Natural killer cell treated with Interleukin-12 subunit alpha and Interleukin-12 subunit beta and Interleukin-15 and Interleukin-18, amount 100 ng/mL, for 72 hours (primary cell): ENCODE measurements at regions not wholly inside any gene's neighbourhood (a gene's known extent, or its start where the extent isn't known, plus 50 kb on each side); places are given as distances from the start of the nearest gene placed in this dataset.
"Not testable (repeated sequence)": the region's sequence is repeated elsewhere in the genome, so short reads cannot be mapped to it uniquely, and the experiment has no call there.

Source experiments
- ATAC-seq, 2 donors: fragments of 150-1000 bp; cut with Tn5 transposase in 1 of 2; sonication (Bioruptor Pico), chemical (Tn5 transposase) in 1 of 2; 2 replicates each; pipeline ENCODE4 v1.10.0; 2021
- DNase-seq: peaks from one replicate; pipeline ENCODE4 v3.0.0; 2022; ENCODE audit warnings: low spot score
- H3K27ac Mint-ChIP-seq, 2 donors: 1 replicate in 1 of 2; 2 replicates in 1 of 2; pipeline ENCODE4 v1.8.0; 2022; ENCODE audit warnings: mixed read lengths in 2 of 2, mild to moderate bottlenecking in 1 of 2, moderate library complexity in 1 of 2
- H3K27me3 Mint-ChIP-seq, 2 donors: 1 replicate in 1 of 2; 2 replicates in 1 of 2; pipeline ENCODE4 v1.8.0; 2022; ENCODE audit warnings: mixed read lengths in 2 of 2
- H3K36me3 Mint-ChIP-seq: one replicate; pipeline ENCODE4 v1.8.0; 2022; ENCODE audit warnings: mixed read lengths
- H3K4me1 Mint-ChIP-seq, 2 donors: 1 replicate in 1 of 2; 2 replicates in 1 of 2; pipeline ENCODE4 v1.8.0; 2022; ENCODE audit warnings: low read depth in 2 of 2, mixed read lengths in 2 of 2, mild to moderate bottlenecking in 1 of 2
- H3K4me3 Mint-ChIP-seq: one replicate; pipeline ENCODE4 v1.8.0; 2022; ENCODE audit warnings: mixed read lengths
- H3K9me3 Mint-ChIP-seq: 2 replicates; pipeline ENCODE4 v1.8.0; 2022; ENCODE audit warnings: mixed read lengths

GRCh38 chr4:186826846-186827533, 103.3 kb upstream of the FAT1 start:
- H3K27ac Mint-ChIP-seq = no peak overlapping the region
- no peaks in the 10 kb centered on the region for H3K4me1 Mint-ChIP-seq
- peaks cover 8% of the 10 kb centered on the region for H3K36me3 Mint-ChIP-seq
- no peak overlapping the region for H3K4me3 Mint-ChIP-seq
- H3K27me3 Mint-ChIP-seq = no peaks in the 10 kb centered on the region
- no peak for DNase-seq
- H3K9me3 Mint-ChIP-seq = peaks cover 16% of the 10 kb centered on the region
- ATAC-seq = no peak

DNA sequence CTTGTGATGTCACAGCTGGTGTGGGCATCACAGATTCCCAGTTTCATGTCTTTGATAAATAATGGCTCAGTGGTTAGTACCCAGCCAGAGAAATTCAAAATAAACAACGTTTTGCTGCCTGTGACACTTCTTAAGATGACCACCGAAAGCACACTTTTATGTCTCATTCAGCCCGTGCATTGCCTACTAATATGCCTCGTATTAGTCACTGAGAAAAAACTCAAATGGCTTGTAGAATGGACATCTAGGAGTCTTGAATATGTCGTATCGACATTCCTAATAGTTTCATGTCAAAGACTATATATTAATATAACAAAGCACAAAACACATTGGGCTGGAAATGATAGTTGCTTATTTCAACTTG, 103.9 kb upstream of the FAT1 start:
- H3K9me3 Mint-ChIP-seq = peaks cover 16% of the 10 kb centered on the region
- no peaks in the 10 kb centered on the region for H3K27me3 Mint-ChIP-seq
- DNase-seq (no peak), ATAC-seq (no peak)
- peaks cover 8% of the 10 kb centered on the region for H3K36me3 Mint-ChIP-seq
- H3K4me3 Mint-ChIP-seq = no peak overlapping the region
- no peaks in the 10 kb centered on the region for H3K4me1 Mint-ChIP-seq
- no peak overlapping the region for H3K27ac Mint-ChIP-seq

- ATAC-seq (no peak), DNase-seq (no peak)
- peaks cover 8% of the 10 kb centered on the region for H3K36me3 Mint-ChIP-seq
- peaks cover 18% of the 10 kb centered on the region for H3K9me3 Mint-ChIP-seq
- H3K4me1 Mint-ChIP-seq = no peaks in the 10 kb centered on the region
- H3K27ac Mint-ChIP-seq = no peak overlapping the region
- no peak overlapping the region for H3K4me3 Mint-ChIP-seq
- no peaks in the 10 kb centered on the region for H3K27me3 Mint-ChIP-seq
Observed at GRCh38 chr4:186829097-186829496, 105.4 kb upstream of the FAT1 start.

- Mint-ChIP-seq H3K4me3 (no peak overlapping the region), H3K9me3 (peaks cover 23% of the 10 kb centered on the region), H3K27ac (no peak overlapping the region), H3K4me1 (no peaks in the 10 kb centered on the region), H3K36me3 (peaks cover 8% of the 10 kb centered on the region), H3K27me3 (no peaks in the 10 kb centered on the region)
- ATAC-seq (no peak), DNase-seq (no peak)
Observed at GRCh38 chr4:186829740-186830449, 106.2 kb upstream of the FAT1 start.

DNA sequence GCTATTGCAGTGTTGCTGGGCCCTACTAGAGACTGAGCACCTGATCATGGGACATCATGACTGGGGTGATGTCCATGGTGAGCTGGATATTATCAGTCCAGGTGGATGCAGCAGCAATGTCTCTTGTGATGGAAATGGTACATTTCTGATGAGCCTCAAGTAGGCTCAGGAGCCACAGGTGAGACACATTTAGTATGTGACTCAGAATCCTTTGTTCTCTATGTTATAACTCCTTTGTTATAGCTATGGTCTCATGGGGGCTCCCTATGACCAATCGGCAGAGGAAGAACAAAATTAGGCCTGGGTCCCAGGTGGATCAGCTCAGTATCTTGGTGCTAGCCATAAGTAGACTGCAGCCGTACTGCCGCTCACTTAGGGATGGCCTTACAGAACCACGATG, 107.9 kb upstream of the FAT1 start:
- DNase-seq = no peak
- Mint-ChIP-seq H3K4me1 (no peaks in the 10 kb centered on the region), H3K9me3 (peaks cover 24% of the 10 kb centered on the region), H3K36me3 (peaks cover 8% of the 10 kb centered on the region), H3K27ac (no peak overlapping the region), H3K27me3 (no peaks in the 10 kb centered on the region), H3K4me3 (no peak overlapping the region)
- no peak for ATAC-seq

GRCh38 chr4:186832906-186833305, 109.2 kb upstream of the FAT1 start:
- Mint-ChIP-seq H3K4me3 (no peak overlapping the region), H3K27me3 (no peaks in the 10 kb centered on the region), H3K9me3 (peaks cover 26% of the 10 kb centered on the region), H3K27ac (no peak overlapping the region), H3K36me3 (peaks cover 8% of the 10 kb centered on the region), H3K4me1 (no peaks in the 10 kb centered on the region)
- ATAC-seq = no peak
- no peak for DNase-seq

- H3K4me3 Mint-ChIP-seq, H3K36me3 Mint-ChIP-seq, H3K27me3 Mint-ChIP-seq, DNase-seq, H3K27ac Mint-ChIP-seq, ATAC-seq, H3K4me1 Mint-ChIP-seq: not testable (repeated sequence)
- H3K9me3 Mint-ChIP-seq = peaks cover 16% of the 10 kb centered on the region
Observed at GRCh38 chr4:186837463-186837862, 113.8 kb upstream of the FAT1 start.

DNA sequence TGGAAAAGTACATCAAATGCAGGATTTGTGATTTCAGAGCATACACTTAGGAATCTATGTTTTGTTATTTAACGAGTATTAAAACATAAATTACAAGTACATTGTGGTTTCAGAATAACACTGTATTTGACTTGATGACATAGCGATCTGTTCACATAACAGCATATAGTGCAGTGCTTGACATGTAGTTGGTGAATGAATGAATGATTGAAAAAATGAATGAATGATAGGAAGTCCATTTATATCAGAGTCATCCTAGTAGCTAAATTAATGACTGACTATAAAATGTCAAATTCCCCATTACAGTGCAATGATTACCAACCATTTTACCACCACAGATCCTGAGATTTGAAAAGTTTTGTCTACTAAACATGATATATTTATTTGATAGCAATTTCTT, 114.6 kb upstream of the FAT1 start:
- no peak overlapping the region for H3K27ac Mint-ChIP-seq
- no peaks in the 10 kb centered on the region for H3K4me1 Mint-ChIP-seq
- H3K27me3 Mint-ChIP-seq = no peaks in the 10 kb centered on the region
- H3K9me3 Mint-ChIP-seq = peaks cover 12% of the 10 kb centered on the region
- H3K36me3 Mint-ChIP-seq = no peaks in the 10 kb centered on the region
- DNase-seq (no peak), ATAC-seq (no peak)
- no peak overlapping the region for H3K4me3 Mint-ChIP-seq

GRCh38 chr4:186839122-186840037, 115.7 kb upstream of the FAT1 start:
- H3K27me3 Mint-ChIP-seq = no peaks in the 10 kb centered on the region
- H3K4me1 Mint-ChIP-seq = no peaks in the 10 kb centered on the region
- no peaks in the 10 kb centered on the region for H3K36me3 Mint-ChIP-seq
- ATAC-seq (no peak), DNase-seq (no peak)
- H3K4me3 Mint-ChIP-seq = no peak overlapping the region
- peaks cover 9% of the 10 kb centered on the region for H3K9me3 Mint-ChIP-seq
- no peak overlapping the region for H3K27ac Mint-ChIP-seq

GRCh38 chr4:186840222-186840701, 116.6 kb upstream of the FAT1 start:
- Mint-ChIP-seq H3K27ac (no peak overlapping the region), H3K4me3 (no peak overlapping the region), H3K9me3 (peaks cover 7% of the 10 kb centered on the region), H3K4me1 (no peaks in the 10 kb centered on the region), H3K36me3 (no peaks in the 10 kb centered on the region), H3K27me3 (no peaks in the 10 kb centered on the region)
- ATAC-seq (no peak), DNase-seq (no peak)

DNA sequence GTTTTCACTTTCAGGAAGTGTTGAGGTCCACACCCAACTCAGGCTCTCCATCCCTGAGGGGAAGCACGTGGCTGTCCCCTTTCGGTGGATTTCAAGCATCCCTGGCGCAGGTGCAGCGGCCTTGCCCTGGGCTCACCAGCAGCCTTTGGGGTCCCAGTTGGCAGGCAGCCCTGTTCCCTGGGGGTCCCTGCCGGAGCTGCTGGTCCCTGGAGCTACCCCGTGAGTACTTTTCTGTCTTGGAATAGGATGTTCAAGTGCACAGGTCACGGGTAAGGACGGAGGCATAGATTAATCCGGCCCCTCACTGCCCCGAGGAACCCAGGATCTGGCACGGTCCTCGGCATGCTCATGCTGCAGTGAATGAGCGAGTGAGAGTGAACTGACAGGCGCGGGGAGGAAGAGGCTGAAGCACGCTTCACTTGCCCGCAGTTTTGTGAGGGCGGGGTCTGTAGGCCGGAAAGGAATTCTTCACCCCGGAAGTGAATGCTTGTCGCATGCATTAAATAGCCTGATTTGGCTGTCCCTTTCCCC, 117.2 kb upstream of the FAT1 start:
- no peaks in the 10 kb centered on the region for H3K4me1 Mint-ChIP-seq
- no peak for ATAC-seq
- no peaks in the 10 kb centered on the region for H3K27me3 Mint-ChIP-seq
- H3K27ac Mint-ChIP-seq = no peak overlapping the region
- H3K9me3 Mint-ChIP-seq = peaks cover 7% of the 10 kb centered on the region
- H3K4me3 Mint-ChIP-seq = no peak overlapping the region
- DNase-seq = no peak
- no peaks in the 10 kb centered on the region for H3K36me3 Mint-ChIP-seq

GRCh38 chr4:186844059-186844681, 120.5 kb upstream of the FAT1 start:
- DNase-seq (no peak), ATAC-seq (no peak)
- no peaks in the 10 kb centered on the region for H3K27me3 Mint-ChIP-seq
- H3K4me1 Mint-ChIP-seq = no peaks in the 10 kb centered on the region
- H3K27ac Mint-ChIP-seq = no peak overlapping the region
- no peaks in the 10 kb centered on the region for H3K36me3 Mint-ChIP-seq
- H3K9me3 Mint-ChIP-seq = peaks cover 5% of the 10 kb centered on the region
- no peak overlapping the region for H3K4me3 Mint-ChIP-seq

DNA sequence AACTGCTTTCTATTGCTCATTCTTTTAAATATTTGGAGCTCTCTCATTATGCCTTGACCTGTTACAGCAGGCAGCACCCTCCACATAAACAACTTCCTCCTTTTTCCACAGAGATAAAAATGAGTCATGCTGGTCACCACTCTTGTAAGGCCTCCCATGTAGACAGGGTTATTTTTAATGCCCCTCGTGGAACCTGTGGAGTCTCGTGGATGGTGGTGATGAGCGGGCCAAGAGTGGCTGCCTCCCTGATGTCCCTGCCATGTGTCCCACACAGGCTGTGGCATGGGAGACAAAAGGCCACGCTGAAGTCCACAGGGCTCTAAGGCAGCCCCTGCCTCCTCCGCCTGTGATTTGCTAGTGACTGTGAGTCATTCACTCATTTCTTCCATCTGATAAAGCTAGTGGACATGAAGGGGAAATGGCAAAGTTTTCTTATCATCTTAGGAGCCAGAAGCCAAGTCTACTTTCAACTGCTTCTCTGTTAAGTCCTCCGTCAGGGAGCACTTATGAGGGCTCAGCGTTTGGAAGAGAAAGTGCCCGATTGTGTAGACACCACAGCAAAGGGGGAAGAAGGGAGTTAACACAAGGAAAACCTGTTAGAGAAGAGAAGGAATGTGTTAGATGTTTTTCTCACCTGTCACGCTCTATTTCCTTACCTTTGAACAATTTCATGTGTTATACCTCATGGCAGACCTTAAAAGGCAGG, 121.6 kb upstream of the FAT1 start:
- no peak for ATAC-seq
- H3K4me3 Mint-ChIP-seq = no peak overlapping the region
- no peaks in the 10 kb centered on the region for H3K36me3 Mint-ChIP-seq
- H3K27ac Mint-ChIP-seq = no peak overlapping the region
- no peaks in the 10 kb centered on the region for H3K27me3 Mint-ChIP-seq
- DNase-seq = no peak
- no peaks in the 10 kb centered on the region for H3K4me1 Mint-ChIP-seq
- H3K9me3 Mint-ChIP-seq = peaks cover 6% of the 10 kb centered on the region
